Activated CD4-positive, alpha-beta T cell treated with anti-CD3 and anti-CD28 coated beads, Interleukin-2, Interleukin-6, amounts not matched to agents 100 ng/mL and 50 ng/mL, durations not matched to agents 16 hours and 8 hours (primary cell): ENCODE measurements at regions not wholly inside any gene's neighbourhood (a gene's known extent, or its start where the extent isn't known, plus 50 kb on each side); places are given as distances from the start of the nearest gene placed in this dataset.
"Not testable (repeated sequence)": the region's sequence is repeated elsewhere in the genome, so short reads cannot be mapped to it uniquely, and the experiment has no call there.

ENCODE experiments used
- DNase-seq: peaks from one replicate; pipeline ENCODE4 v3.0.0-alpha.2; 2020

DNA sequence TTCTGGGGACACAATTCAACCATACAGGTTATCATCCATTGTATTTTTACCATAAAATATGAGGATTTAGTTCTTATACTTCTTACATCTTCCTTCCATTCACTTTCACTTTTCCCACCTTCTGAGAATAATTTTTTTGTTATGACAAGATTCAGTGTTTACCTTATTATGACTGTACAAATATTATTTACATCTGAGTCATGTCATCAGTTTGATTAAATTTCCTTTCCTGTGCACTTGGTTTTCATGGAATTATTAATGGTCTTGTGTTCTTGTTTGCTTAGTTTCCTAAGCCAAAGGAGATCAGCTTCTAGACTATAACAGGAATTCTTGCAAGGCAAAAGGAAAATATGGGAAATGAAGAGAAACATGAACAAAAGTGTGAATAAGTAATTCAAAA is 366.5 kb downstream of the TMEM38B start:
- DNase-seq: no peak

DNA sequence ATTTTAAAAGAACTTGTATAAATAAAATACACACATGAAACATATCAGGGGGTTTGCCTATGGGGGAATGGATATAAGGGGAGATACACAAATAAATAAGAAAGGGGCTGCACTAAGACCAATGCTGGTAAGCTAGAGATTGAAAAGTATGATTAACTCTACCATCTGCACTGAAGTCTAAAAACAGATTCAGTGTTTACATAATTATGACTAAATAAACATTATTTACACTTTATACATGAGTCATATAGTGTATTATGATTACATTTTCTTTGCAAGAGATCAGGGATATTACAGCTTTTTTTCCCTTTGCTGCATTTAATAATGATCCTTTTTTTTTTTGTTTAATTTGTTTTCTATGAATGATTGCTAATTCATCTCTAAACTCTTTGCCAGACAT is 367.9 kb downstream of the TMEM38B start:
- DNase-seq: no peak

DNA sequence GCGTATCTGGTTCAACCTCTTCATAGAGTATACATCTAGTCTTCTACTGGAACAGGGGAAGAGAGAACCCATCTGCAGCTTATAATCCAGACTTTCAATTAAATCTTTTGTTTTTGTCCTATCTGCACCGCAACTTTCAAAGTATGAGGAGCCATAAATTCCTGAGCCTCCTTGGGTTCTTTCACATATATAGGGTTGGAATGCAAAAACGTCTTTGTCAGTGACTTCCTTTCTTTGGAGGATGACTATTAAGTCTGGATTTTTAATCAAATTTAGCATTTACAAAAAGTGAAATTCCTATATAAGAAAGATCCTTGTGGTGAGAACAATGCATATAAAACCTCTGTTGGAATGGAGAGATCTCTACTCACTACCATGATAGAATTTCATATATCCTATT is 370.8 kb downstream of the TMEM38B start:
- no peak for DNase-seq

DNA sequence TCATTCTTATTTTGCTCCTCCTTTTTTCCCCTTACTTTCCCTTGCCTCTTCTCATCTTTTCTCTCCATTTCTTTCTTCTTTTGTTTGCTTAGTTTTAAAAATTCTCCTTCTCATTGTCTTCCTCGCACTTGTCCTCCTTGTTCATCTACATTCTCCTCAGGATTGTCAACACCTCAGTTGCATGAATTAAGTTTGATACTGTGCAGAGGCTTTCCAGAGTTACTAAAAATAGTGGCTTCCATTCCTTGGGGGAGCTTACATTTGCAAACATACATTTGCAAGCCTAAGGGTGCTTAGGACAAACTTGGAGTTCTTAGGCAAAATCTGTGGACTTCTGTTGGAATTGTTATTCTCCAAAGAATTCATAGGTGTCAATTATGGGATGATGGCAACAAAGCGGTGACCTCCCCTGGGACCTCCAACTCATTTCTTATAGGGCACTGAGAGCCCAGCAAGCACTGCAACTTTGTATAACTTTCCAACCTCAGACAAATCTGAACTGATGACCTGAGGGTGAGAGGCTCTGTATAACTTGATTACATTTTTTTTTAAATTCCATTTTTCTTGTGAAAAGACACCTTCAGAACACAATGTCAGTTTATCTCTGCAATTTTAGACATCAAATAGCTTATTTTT is 371.4 kb downstream of the TMEM38B start:
- DNase-seq: no peak

DNA sequence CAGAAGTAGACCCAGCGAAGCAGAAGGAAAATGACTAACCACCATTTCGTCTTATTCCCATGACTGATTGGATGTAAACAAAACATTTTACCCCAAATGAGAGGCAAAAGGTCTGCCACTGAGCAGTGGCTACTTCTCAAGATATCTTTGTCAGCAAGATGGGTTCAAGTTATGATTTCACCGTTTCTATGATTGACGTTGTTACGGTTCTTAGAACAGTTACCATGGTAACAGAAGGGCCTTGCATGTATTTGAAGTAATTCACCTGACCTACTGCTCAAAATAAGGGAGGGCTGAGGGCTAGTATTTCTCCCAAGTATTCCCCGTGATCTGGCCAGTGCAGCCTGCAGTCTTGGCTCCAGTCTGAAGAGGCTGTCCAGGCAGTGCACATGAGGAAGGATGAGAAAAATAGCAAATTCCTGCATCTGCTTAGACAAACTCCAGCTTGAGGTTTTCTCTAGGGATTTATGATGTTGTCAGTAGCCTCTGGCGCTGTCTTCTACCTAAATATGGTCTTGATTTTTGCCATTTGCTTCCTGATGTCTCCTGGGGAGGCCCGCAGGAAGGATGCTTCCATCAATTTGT is 372.7 kb downstream of the TMEM38B start:
- no peak for DNase-seq

DNA sequence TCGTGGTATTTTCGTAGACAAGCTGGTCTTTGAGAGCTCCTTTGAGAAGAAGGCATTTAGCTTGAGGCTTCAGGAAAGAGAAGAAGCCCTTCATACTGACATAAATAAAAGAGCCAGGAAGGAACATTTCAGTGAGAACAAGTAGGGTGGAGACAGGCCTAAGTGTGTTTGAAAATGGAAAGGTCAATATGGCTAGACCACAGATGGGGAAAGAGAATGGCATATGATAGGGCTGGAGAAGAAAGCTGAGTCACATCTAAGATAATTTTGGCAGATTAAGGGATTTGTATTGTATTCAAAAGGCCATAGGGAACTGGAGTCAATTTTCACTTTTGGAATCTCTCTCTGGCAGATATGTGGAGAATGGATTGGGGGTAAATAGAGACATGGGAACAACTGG is 374.9 kb downstream of the TMEM38B start:
- no peak for DNase-seq

DNA sequence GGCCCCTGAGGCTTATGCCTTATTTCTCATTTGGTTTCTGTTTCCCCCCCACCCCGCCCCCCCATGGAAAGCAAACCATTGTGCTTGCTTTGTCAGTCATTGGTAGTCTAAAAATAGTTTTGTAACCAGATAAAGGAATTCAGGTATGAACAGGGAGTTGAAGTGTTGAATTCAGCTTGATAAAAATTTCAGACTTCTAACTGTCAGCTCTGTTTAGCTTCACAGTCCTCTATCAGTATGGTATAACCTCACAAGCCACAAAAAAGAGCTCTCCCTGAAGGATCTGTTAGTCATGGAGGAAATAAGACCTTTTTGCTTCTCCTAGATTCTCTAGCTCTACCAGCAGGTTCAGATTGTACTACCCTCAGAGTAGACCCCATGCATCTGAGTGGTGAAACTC is 378.1 kb downstream of the TMEM38B start:
- no peak for DNase-seq

DNA sequence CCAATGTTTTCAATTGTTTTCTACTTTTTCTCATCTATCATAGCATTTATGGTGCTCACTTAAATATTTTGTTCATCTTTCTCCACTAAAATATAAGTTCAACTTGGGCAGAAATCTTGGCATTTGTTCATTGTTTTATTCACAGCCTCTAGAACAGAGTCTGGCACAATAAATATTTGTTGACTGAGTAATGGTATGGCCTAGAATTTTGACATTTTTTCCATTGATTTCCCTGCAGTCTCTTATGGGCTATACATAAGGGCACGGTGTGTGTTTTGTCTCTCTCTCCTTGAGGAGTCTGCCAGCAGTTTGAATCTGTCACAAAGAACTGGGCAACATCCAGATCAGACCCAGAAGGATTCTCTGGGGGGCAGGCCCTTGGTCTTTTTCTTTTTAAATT is 379.7 kb downstream of the TMEM38B start:
- no peak for DNase-seq

DNA sequence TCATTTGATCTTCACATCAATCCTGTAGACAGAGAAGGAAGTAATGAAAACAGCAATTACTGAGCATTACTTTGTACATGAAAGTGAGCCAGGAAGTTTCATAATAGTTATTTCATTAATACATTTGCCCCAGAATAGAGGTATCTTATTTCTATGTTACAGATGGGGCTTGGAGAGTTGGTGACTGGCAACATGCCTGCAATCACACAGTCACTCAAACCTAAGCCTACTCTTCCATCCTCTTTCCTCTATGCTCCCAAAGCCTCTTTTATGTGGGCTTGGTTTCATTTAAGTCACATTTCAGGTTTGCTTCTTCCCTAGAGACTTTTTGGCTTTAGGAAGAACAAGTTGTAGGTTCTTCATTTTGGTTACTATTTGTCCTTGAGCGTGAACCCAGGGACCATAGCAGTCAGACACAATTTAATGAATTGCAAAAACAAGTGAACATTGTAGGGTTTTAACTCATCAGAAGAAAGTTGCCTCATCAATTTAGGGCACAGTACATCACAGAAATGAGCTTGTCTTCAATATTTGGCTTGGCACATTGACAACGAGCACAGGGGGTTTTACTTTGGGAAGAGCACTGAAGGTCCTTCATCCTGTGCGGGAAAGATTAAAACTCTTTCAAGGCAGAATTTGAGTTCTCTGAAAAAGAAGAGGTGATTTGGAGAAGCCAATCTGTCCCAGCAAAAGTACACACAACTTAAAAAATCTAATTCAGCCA is 381.1 kb downstream of the TMEM38B start:
- DNase-seq: no peak

DNA sequence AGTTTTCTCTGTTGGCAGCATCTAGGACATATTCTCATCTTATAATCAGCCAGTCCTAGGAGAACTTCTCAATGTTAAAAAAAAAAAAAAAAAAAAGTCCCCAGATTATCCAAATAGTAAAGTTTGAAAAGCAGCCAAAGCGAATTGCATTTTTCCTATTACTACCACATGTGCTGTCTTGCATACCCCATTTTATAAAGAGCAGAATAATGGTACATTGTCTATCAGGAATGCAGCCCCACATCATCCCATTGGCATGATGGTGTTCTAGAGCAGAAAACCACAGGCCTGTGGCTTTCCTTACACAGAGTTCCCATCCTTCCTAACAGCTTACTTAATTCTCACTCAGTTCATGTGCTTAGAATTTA is 381.6 kb downstream of the TMEM38B start:
- no peak for DNase-seq

DNA sequence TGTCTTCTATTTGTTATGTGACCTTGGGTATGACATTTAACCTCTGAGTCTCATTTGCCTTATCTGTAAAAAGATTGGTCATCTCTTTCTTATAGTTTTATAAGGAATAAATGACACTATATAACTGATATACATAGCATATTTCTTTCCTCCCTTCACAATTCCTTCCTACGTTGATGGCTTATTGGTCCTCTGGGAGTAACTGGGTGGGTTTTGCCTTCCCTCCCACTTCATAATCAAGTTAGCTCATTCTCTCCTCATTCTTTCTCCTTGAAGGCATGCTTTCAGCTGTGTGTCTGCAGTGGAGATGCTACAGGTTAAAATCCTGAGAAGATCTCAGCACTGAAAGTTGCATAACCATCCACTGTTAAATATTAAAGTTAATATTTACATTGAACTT is 382.4 kb downstream of the TMEM38B start:
- DNase-seq: no peak

DNA sequence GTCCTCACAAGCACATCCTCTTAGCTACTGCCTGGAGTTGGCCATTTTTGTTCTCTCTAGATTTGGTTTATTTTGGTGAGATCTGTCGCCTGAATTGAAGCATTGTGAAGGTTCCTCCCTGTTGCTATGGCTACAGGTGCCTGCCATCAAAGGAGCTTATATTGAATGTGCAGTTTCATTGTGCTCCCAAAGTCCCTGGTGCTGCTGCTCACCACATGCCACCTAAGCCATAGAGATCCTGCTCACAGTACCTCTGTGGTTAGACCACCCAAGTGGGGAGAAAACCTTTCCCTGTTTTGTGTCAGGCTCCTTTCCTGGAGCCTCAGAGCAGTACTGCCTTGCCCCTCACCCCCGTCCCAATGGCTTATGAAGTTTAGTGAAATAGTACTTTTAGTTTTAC is 383.4 kb downstream of the TMEM38B start:
- no peak for DNase-seq

DNA sequence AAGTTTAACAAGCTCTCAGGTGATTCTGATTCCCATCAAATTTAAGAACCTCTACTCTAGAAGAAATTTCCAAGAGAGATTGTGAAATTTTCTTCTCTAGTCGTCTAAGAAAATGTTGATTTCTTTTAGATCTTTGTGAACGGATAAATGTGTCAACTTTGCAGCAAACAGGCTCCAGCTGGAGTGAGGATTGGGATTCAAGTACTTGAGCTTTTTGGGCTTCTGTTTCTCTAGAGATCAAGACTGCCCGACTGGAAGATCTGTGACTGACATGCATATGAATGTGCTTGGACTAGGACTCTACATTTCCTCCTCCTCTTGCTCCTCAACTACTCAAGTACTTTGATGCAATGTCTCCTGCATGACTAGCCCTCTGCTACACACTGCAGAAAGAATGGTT is 388.3 kb downstream of the TMEM38B start:
- no peak for DNase-seq

DNA sequence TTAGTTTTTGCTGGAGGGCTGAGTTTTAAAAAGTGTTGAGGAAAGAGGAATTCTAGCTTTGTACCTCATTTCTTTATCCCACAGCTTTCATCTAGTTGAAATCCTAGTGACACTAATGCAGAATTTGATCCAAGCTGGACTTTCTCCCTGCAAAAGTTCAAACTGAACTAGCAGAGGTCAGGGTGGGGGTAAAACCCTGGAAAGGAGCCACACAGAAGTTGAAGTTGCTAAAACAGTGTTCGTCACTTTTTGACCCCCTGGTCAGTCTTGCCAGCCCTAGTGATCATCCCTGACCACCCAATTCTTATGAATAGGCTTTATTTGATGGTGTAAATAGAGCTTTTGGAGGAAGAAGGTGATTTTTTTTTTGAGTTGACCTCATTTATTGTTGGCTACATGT is 390.4 kb downstream of the TMEM38B start:
- DNase-seq: no peak

DNA sequence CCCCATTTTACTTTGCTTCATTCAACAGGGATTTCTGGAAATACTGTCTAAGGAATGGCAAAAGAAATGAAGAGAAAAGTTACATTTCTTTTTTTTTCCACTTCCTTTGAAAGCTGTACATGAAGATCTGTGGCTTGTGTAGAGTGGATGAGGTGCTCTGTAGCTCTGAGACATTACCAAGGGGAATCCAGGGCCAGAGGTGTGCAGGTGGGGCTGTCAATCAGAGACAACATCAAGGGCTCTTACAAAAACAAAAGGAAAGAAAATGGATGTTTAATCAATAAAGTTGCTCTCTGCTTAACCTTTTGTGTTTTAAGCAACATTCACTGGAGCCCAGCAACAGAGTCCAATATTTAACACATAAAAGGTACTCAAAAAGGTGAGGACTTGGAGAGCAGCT is 391.1 kb downstream of the TMEM38B start:
- DNase-seq: no peak

DNA sequence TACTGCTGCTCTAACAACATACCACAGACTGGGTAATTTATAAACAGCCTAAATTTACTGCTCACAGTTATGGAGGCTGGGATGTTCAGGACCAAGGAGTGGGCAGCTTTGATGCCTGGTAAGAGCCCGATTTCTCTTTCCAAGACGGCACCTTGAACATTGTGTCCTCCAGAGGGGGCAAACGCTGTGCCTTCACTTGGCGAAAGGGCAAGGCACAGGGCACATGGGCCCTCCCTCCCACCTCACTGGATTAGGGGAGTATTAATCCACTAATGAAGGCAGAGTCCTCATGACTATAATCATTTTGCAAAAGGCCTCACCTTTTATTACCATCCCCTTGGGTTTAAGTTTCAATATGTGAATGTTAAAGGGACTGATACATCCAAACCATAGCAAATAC is 397.7 kb downstream of the TMEM38B start:
- DNase-seq: no peak

DNA sequence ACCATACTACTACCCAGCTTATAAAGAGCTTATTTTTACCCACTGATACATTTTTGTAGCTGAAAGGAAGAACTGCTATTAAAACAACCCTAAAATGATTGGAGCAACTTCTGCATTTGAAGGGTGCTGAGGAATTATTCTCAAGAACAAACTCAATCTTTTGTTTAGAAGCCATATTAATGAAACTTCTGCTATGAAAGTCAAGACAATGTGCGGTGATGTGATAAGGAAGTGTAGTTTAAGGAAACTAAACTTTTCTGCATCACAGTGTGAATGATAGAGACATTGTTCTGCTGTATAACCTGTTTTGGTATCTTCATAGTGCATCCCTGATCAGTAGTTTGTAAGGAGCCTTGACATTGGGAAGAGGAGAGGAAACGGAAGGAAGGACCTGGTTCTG is 408.5 kb downstream of the TMEM38B start:
- no peak for DNase-seq

DNA sequence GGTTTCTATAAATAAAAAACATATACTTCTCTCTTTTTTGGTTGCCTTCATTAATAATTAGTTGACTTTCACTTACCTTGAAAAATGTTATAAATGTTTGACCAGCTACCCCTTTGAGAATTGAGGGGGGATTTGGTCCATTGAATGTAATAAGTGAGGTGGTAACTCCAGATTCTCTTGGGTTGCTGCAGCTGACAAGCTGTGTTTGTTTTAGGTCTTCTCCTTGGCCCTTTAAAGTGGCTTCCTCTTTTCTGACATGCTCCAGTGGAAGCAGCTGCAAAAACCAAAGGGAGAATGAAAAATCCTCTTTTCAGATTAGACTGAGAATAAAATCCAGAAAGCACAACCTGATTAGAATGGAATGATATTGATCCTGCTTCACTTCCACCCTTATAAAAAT is 410.5 kb downstream of the TMEM38B start:
- no peak for DNase-seq

DNA sequence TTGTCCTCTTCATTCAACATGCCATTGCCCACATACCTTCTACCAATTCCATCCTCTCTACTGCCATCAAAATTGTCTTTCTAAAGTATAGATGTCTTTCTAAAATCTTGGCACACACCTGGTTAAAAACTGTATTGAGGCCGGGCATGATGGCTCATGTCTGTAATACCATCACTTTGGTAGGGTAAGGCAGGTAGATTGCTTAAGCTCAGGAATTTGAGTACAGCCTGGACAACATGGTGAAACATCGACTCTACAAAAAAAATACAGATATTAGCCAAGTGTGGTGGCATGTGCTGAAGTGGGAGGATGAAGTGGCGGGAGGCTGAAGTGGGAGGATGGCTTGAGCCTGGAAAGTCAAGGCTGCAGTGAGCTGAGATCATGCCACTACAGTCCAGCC is 412.1 kb downstream of the TMEM38B start:
- DNase-seq: no peak

DNA sequence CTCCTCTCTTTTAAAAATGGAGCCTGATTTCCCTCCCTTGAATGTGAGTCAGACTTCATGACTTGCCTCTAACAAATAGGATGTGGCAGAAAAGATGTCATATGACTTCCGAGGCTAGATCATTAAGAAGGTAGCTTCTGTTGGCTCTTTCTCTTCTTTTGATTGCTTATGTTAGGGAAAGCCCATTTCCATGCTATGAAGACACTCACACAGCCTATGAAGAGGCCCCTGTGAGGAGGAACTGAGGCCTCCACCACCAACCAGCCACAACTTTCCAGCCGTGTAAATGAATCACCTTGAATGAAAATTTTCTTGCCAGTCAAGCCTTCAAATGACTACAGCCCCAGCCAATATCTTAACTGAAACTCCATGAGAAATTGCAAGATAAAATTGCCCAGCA is 413.4 kb downstream of the TMEM38B start:
- no peak for DNase-seq

DNA sequence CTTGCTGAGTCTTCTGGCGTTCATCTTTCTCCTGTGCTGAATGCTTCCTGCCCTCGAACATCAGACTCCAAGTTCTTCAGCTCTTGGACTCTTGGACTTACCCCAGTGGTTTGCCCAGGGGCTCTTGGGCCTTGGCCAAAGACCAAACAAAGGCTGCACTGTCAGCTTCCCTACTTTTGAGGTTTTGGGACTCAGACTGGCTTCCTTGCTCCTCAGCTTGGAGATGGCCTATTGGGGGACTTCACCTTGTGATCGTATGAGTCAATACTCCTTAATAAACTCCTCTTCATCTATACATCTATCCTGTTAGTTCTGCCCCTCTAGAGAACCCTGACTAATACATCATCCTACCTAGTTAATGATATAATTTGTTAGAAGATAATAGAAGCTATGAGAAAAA is 415.4 kb downstream of the TMEM38B start:
- DNase-seq: not testable (repeated sequence)

DNA sequence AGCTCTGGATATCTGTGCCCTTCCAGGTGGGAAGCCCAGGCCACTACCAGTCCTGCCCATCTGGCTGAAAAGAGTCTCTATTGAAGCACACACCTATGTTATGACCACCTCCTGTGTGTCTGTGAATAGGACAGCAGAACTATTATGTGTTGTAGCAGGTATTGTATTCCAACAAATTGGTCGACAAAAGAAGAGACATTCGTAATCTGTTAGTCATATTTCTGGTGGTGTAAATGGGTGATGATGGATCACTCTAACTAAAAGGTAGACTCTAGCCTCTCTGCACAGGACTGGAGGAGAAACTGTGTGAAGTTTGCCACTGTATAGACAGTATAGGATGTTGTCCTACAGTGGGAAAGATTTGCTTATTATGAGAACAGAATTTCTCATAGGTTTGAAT is 416.1 kb downstream of the TMEM38B start:
- DNase-seq: no peak

DNA sequence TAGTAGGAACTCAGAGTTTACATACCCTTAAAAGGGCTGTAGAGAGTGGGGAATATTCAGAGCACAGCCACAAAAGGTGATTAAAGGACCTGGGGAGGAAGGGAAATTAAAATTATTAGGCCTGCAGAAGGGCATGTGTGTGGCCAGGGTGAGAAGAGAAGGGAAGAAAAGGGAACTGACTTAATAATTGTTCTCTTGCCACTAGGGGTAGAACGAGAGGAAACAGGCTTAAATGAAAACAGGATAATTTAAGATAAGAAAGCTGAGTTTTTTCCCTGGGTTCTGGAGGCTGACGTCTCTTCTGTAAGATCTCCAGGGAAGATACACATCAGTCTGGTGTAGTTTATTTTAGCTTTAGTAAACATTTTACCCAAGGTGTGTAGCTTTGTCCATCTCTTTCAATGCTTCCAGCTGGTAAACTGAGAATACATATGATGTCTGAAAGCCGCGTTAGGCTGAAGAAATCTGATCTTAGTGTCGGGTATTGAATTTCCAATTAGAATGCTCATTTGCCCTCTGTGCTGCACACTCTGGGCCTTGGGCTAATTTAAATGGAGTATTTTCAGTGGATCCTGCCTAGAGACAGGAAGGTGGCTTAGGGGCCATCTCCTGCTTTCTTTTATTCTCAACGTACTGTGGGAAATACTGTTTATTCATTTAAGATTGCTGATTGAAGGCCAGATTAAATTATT is 416.8 kb downstream of the TMEM38B start:
- no peak for DNase-seq

DNA sequence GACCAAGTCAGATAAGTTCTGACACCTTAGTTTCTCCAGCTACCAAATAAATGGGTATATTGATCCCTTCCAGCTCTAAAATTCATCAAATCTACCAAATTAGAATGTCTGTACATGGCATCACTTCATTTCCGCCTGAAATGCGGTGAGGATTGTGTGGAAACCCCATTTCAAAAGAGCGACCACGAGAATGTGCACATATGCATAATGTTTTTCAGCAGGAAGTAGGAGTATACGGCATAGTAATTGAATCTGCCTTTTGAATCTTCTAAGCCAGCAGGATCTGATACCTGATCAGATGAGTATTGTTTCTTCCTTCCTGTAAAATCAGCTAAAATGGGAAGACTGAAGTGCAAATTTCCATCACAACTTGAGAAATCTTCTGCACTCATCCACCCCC is 418.6 kb downstream of the TMEM38B start:
- DNase-seq: no peak
